Esophagus muscularis mucosa (tissue), 4 donors: ENCODE measurements at regions not wholly inside any gene's neighbourhood (a gene's known extent, or its start where the extent isn't known, plus 50 kb on each side); places are given as distances from the start of the nearest gene placed in this dataset.

Experiments used
- DNase-seq: peaks from one replicate; pipeline ENCODE4 v3.0.0-alpha.2; 2017; ENCODE audit errors: extremely low spot score
- H3K27ac ChIP-seq, 4 donors: fragments of 200-600 bp; sonication (generic); replicated peaks in 1 of 4; 1 replicate in 3 of 4; 2 replicates in 1 of 4; pipeline ENCODE4 v1.5.1; 2016 to 2019; ENCODE audit warnings: mild to moderate bottlenecking in 1 of 4
- H3K27me3 ChIP-seq, 4 donors: fragments of 200-600 bp; sonication (generic); one replicate each; pipeline versions ENCODE4 v1.5.1 to v1.6.0; 2016 to 2019
- H3K36me3 ChIP-seq, 4 donors: fragments of 200-600 bp; sonication (generic); one replicate each; pipeline ENCODE4 v1.5.1; 2016 to 2019
- H3K4me1 ChIP-seq, 4 donors: fragments of 200-600 bp; sonication (generic); one replicate each; pipeline ENCODE4 v1.5.1; 2016 to 2019
- H3K4me3 ChIP-seq, 4 donors: fragments of 200-600 bp; sonication (generic); 1 replicate in 2 of 4; 2 replicates in 2 of 4; pipeline ENCODE4 v1.5.1; 2016 to 2019; ENCODE audit warnings: mild to moderate bottlenecking in 4 of 4, moderate library complexity in 1 of 4
- H3K9me3 ChIP-seq, 4 donors: fragments of 200-600 bp; sonication (generic); 1 replicate in 3 of 4; 2 replicates in 1 of 4; pipeline ENCODE4 v1.5.1; 2016 to 2019
- EP300 ChIP-seq: sonication (generic); formaldehyde crosslinking; IDR thresholded peaks from one replicate; pipeline ENCODE4 v1.6.1; 2017; ENCODE audit warnings: antibody characterized with exemption
- POLR2A ChIP-seq: fragments of 450-650 bp; IDR thresholded peaks from one replicate; pipeline ENCODE4 v1.6.1; 2017; ENCODE audit warnings: antibody characterized with exemption, moderate library complexity, mild to moderate bottlenecking, low read depth
- POLR2AphosphoS5 ChIP-seq, 2 donors: sonication (generic); formaldehyde crosslinking; IDR thresholded peaks; one replicate each; pipeline ENCODE4 v1.6.1; 2017; ENCODE audit warnings: antibody characterized with exemption in 2 of 2
- WGBS: methylation state at CpG from one replicate; pipeline ENCODE4 v1.1.5; 2018; 5-methylcytosine and 5-hydroxymethylcytosine counted together
- intact Hi-C: fragments of 100-400 bp; cut with DNase I; formaldehyde crosslinking; loops from one replicate; pipeline ENCODE4 v1.15.1; 2023
- TF ChIP-seq, protein P1 (sequence below), 3 experiments: fragments of 200-600 bp in 2 of 3; fragments of 450-650 bp in 1 of 3; sonication (generic) in 2 of 3; IDR thresholded peaks; one replicate each; pipeline ENCODE4 v1.5.1; 2017 to 2019; ENCODE audit warnings: antibody characterized with exemption in 3 of 3, mild to moderate bottlenecking in 2 of 3, moderate library complexity in 1 of 3

DNA sequence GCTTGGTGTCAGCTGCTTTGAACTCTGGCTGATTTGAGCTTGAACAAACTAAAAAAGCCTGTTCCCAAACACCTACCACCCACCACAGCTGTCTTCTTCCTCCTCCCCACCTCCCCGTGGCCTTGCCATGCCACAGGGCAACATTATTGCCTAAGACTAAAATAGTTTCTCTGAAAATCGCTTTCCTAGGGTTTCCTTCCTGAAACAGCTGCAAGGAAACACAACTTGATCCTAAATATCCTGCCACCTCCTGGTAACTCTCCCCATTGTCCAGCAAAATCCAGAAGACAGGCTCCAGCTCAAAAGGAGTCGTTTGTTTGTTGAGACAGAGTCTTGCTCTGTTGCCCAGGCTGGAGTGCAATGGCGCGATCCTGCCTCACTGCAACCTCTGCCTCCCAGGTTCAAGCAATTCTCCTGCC is 193.9 kb upstream of the TPM1 start:
- Histone ChIP-seq H3K27ac (peak overlapping the region; percentile 34 to 66 (median 58)), H3K27me3 (no peaks in the 10 kb centered on the region), H3K4me3 (no peak overlapping the region), H3K9me3 (no peaks in the 10 kb centered on the region), H3K4me1 (peaks cover 14 to 78% (median 53%) of the 10 kb centered on the region in 4 donors), H3K36me3 (peaks cover 0 to 27% (median 2%) of the 10 kb centered on the region in 4 donors)
- 58% methylated on average over 5 of the region's 5 CpGs for WGBS
- DNase-seq = no peak
- intact Hi-C loops = loop anchor here (1.0 to 5.0 kb wide), 4 partner anchors 59 to 245 kb away; partner anchors contain the start of gene TPM1
- no peak for TF ChIP-seq POLR2A
- no peak for TF ChIP-seq POLR2AphosphoS5 (IDR thresholded peaks at IDR 0.05)
- TF ChIP-seq, protein P1, sequence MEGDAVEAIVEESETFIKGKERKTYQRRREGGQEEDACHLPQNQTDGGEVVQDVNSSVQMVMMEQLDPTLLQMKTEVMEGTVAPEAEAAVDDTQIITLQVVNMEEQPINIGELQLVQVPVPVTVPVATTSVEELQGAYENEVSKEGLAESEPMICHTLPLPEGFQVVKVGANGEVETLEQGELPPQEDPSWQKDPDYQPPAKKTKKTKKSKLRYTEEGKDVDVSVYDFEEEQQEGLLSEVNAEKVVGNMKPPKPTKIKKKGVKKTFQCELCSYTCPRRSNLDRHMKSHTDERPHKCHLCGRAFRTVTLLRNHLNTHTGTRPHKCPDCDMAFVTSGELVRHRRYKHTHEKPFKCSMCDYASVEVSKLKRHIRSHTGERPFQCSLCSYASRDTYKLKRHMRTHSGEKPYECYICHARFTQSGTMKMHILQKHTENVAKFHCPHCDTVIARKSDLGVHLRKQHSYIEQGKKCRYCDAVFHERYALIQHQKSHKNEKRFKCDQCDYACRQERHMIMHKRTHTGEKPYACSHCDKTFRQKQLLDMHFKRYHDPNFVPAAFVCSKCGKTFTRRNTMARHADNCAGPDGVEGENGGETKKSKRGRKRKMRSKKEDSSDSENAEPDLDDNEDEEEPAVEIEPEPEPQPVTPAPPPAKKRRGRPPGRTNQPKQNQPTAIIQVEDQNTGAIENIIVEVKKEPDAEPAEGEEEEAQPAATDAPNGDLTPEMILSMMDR (IDR thresholded peaks at IDR 0.05) = peak; percentile 17 to 38 (median 35)
- TF ChIP-seq EP300 = no peak

DNA sequence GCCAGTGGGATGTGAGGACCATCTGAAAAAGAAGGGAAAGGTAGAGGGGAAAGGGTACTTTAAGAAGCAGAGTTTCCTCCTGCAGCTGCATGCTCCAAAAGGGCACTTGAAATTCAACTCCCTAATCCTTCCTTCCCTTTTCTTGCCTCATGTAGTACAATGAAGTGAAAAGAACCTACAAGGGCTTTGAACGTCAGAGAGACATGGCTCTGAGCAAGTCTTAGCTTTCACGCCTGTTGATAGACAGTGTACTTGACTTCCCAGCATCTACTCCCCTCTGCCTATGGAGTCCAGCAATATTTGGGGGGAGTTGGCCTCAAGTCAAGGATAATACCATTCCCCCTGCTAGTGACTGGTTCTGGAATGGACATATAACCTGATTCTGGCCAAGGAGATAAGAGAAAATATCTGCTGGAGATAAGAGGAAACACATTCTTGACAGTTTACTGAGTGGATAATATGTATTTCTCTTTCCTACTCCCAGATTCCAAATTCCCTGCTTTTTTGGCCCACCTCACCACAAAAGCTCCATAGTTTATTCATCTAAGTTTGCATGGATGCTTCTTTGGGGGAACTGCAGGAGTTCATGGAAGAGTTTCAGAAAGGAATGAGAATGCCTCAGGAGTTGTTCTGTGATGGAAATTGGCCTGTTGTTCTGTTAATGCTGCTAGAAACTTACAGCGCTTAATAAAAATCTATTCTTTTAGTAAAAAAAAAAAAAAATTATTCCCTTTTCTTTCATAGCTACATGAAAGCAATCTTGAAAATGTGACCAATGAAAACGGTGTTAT is 193.0 kb upstream of the TPM1 start:
- intact Hi-C loops = loop anchor here (1.0 to 5.0 kb wide), 3 partner anchors 58 to 244 kb away; partner anchors contain the start of gene TPM1
- no peak overlapping the region for H3K4me3 ChIP-seq
- DNase-seq = no peak
- TF ChIP-seq, protein P1 (IDR thresholded peaks at IDR 0.05) = no peak
- TF ChIP-seq POLR2A (no peak), EP300 (no peak), POLR2AphosphoS5 (IDR thresholded peaks at IDR 0.05) (no peak)
- H3K4me1 ChIP-seq = peaks cover 14 to 80% (median 61%) of the 10 kb centered on the region in 4 donors
- peak overlapping the region; percentile 34 to 66 (median 58) for H3K27ac ChIP-seq
- H3K36me3 ChIP-seq = peaks cover 0 to 18% (median 0%) of the 10 kb centered on the region in 4 donors
- H3K9me3 ChIP-seq = no peaks in the 10 kb centered on the region
- no peaks in the 10 kb centered on the region for H3K27me3 ChIP-seq
- 82% methylated on average over 4 of the region's 4 CpGs for WGBS

DNA sequence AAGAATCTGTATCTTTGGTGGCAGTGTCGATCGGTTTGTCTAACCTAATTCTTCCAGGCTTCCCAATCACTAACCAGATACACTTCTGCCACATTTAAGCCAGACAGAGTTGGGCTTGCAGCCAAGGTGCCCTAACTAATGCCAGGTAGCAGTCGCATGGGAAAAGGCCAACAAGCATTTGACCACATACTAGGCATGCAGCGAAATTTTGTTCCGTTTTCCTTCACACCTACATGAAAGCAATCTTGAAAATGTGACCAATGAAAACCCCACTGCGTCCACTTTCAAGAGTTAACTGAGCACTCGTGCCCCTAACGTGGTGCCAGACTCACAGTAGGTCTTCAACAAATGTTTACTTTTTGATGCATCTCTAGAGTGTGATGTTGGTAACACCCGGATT is 192.2 kb upstream of the TPM1 start:
- 89% methylated on average over 9 of the region's 9 CpGs for WGBS
- H3K4me3 ChIP-seq = no peak overlapping the region
- peaks cover 0 to 14% (median 0%) of the 10 kb centered on the region in 4 donors for H3K36me3 ChIP-seq
- intact Hi-C loops = no loop called here
- peak overlapping the region in 3 of 4 donors; percentile 10 to 24 (median 11) for H3K27ac ChIP-seq
- TF ChIP-seq POLR2AphosphoS5 (IDR thresholded peaks at IDR 0.05) = no peak
- TF ChIP-seq EP300 = no peak
- TF ChIP-seq, protein P1 (IDR thresholded peaks at IDR 0.05) = no peak
- no peak for TF ChIP-seq POLR2A
- no peaks in the 10 kb centered on the region for H3K27me3 ChIP-seq
- no peaks in the 10 kb centered on the region for H3K9me3 ChIP-seq
- H3K4me1 ChIP-seq = peaks cover 14 to 72% (median 60%) of the 10 kb centered on the region in 4 donors
- DNase-seq = no peak

DNA sequence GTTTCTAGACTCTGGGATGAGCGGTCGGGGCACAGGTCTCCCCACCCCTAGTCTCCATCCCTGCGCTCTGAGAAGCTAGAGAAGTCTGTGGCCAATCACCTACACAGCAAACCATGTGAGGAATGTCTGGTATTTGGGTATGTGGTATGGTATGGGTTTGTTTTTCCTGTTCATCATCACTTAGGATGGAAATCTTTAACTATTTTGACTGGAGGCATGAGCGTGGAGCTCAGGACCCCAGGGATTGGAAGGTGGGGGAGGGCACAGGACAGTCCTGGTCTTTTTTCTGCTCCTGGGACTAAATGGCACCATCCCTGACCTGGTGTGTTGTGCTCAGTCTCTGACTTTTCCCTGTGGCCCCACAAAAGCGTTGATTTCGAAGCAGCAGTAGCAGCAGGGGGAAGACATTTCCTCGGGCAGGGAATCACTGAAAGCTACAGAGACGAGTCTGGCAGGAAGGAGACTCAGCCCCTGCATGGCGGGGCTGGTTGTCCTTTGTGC is 191.7 kb upstream of the TPM1 start:
- Histone ChIP-seq H3K4me1 (peaks cover 14 to 67% (median 57%) of the 10 kb centered on the region in 4 donors), H3K4me3 (no peak overlapping the region), H3K27me3 (no peaks in the 10 kb centered on the region), H3K36me3 (peaks cover 0 to 11% (median 0%) of the 10 kb centered on the region in 4 donors), H3K27ac (peak overlapping the region in 3 of 4 donors; percentile 10 to 37 (median 24)), H3K9me3 (no peaks in the 10 kb centered on the region)
- intact Hi-C loops = no loop called here
- peak; percentile 66 for DNase-seq
- WGBS = 80% methylated on average over 9 of the region's 9 CpGs
- TF ChIP-seq POLR2A = no peak
- TF ChIP-seq POLR2AphosphoS5 (IDR thresholded peaks at IDR 0.05) = no peak
- TF ChIP-seq, protein P1 (IDR thresholded peaks at IDR 0.05) = no peak
- no peak for TF ChIP-seq EP300
